Mesothelial cell of epicardium (in vitro differentiated cells): ENCODE measurements at regions not wholly inside any gene's neighbourhood (a gene's known extent, or its start where the extent isn't known, plus 50 kb on each side); places are given as distances from the start of the nearest gene placed in this dataset.
"Not testable (repeated sequence)": the region's sequence is repeated elsewhere in the genome, so short reads cannot be mapped to it uniquely, and the experiment has no call there.

Source experiments
- DNase-seq, 2 experiments: peaks; one replicate each; pipeline ENCODE4 v3.0.0; 2021; ENCODE audit warnings: low spot score in 2 of 2; ENCODE audit not compliant: unreplicated experiment in 2 of 2
- H3K27ac Mint-ChIP-seq: 2 replicates; pipeline ENCODE4 v1.8.0; 2021; ENCODE audit warnings: mixed read lengths
- H3K27me3 Mint-ChIP-seq: 2 replicates; pipeline ENCODE4 v1.8.0; 2021; ENCODE audit warnings: low read depth, mixed read lengths
- H3K36me3 Mint-ChIP-seq: 2 replicates; pipeline ENCODE4 v1.8.0; 2021; ENCODE audit warnings: mixed read lengths
- H3K4me1 Mint-ChIP-seq: 2 replicates; pipeline ENCODE4 v1.8.0; 2021; ENCODE audit warnings: mixed read lengths
- H3K4me3 Mint-ChIP-seq: 2 replicates; pipeline ENCODE4 v1.8.0; 2021; ENCODE audit warnings: mild to moderate bottlenecking, moderate library complexity, mixed read lengths
- H3K9me3 Mint-ChIP-seq: 2 replicates; pipeline ENCODE4 v1.8.0; 2021; ENCODE audit warnings: mixed read lengths
- TF ChIP-seq, protein P1 (sequence below): fragments of 200-600 bp; sonication (generic); IDR thresholded peaks from one replicate; pipeline ENCODE4 v1.5.0; 2021; ENCODE audit warnings: antibody characterized with exemption; ENCODE audit not compliant: unreplicated experiment

DNA sequence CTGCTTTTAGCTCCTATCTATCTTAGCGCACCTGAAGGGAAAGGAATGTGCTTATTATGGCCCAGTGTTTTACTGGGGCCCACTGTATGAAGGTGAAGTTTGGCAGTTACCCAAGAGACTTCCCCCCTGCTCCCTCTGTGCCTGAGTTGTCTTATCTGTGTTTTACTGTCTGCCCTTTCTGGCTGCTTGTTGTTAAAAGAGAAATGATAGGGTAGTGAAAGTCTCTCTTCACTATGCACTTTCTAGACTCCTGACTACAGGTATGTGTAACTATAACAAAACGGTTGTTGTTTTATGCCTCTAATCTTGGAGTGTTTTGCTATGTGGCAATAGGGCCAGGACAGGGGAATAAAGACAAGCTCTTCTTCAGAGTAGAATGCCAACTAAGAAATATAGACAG, 326.9 kb downstream of the KIF20B start:
- peaks cover 5% of the 10 kb centered on the region for H3K36me3 Mint-ChIP-seq
- H3K4me3 Mint-ChIP-seq: no peak overlapping the region

DNA sequence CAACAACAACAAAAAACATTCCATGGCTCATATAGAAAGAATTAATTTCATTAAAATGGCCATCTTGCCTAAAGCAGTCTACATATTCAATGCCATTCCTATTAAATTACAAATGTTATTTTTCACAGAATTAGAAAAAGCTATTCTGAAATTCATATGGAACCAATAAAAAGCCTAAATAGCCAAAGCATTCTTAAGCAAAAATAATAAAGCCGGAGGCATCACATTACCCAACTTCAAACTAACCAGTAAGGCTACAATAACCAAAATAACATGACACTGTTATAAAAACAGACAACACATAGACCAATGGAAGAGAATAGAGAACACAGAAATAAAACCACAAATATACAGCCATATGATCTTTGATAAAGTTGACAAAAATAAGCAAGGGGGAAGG, 330.4 kb downstream of the KIF20B start:
- H3K4me3 Mint-ChIP-seq: no peak overlapping the region
- no peak overlapping the region for H3K27ac Mint-ChIP-seq
- no peak for DNase-seq
- TF ChIP-seq, protein P1, sequence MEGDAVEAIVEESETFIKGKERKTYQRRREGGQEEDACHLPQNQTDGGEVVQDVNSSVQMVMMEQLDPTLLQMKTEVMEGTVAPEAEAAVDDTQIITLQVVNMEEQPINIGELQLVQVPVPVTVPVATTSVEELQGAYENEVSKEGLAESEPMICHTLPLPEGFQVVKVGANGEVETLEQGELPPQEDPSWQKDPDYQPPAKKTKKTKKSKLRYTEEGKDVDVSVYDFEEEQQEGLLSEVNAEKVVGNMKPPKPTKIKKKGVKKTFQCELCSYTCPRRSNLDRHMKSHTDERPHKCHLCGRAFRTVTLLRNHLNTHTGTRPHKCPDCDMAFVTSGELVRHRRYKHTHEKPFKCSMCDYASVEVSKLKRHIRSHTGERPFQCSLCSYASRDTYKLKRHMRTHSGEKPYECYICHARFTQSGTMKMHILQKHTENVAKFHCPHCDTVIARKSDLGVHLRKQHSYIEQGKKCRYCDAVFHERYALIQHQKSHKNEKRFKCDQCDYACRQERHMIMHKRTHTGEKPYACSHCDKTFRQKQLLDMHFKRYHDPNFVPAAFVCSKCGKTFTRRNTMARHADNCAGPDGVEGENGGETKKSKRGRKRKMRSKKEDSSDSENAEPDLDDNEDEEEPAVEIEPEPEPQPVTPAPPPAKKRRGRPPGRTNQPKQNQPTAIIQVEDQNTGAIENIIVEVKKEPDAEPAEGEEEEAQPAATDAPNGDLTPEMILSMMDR: no peak
- peaks cover 5% of the 10 kb centered on the region for H3K4me1 Mint-ChIP-seq
- H3K9me3 Mint-ChIP-seq: peaks cover 44% of the 10 kb centered on the region
- H3K36me3 Mint-ChIP-seq: peaks cover 5% of the 10 kb centered on the region
- H3K27me3 Mint-ChIP-seq: no peaks in the 10 kb centered on the region

More for the DNA sequence above, 326.9 kb downstream of the KIF20B start:
- no peak for DNase-seq
- Mint-ChIP-seq H3K9me3 (peaks cover 45% of the 10 kb centered on the region), H3K27ac (no peak overlapping the region), H3K4me1 (peaks cover 5% of the 10 kb centered on the region), H3K27me3 (no peaks in the 10 kb centered on the region)
- TF ChIP-seq, protein P1: no peak

DNA sequence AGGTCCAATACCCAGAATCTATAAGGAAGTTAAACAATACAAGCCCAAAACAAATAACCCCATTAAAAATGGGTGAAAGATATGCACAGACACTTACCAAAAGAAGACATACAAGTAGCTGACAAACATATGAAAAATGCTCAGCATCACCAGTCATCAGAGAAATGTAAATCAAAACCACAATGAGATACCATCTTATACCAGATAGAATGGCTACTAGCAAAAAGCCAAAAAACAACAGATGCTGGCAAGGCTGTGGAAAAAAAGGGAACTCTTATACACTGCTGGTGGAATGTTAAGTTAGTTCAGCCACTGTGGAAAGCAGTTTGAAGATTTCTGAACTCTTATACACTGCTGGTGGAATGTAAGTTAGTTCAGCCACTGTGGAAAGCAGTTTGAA, 331.1 kb downstream of the KIF20B start:
- DNase-seq: no peak
- Mint-ChIP-seq H3K4me3 (no peak overlapping the region), H3K36me3 (peaks cover 5% of the 10 kb centered on the region), H3K27me3 (no peaks in the 10 kb centered on the region), H3K4me1 (peaks cover 5% of the 10 kb centered on the region), H3K27ac (no peak overlapping the region), H3K9me3 (peaks cover 37% of the 10 kb centered on the region)
- TF ChIP-seq, protein P1: no peak

DNA sequence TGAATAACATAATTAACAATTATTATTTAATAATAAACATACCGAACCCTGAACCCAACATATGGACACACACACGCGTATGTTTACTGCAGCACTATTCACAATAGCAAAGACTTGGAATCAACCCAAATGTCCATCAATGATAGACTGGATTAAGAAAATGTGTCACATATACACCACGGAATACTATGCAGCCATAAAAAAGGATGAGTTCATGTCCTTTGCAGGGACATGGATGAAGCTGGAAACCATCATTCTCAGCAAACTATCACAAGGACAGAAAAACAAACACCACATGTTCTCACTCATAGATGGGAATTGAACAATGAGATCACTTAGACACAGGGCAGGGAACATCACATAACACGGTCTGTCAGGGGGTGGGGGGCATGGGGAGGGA, 333.5 kb downstream of the KIF20B start:
- H3K27ac Mint-ChIP-seq, H3K4me1 Mint-ChIP-seq, H3K36me3 Mint-ChIP-seq, DNase-seq, H3K4me3 Mint-ChIP-seq, H3K27me3 Mint-ChIP-seq: not testable (repeated sequence)
- peaks cover 20% of the 10 kb centered on the region for H3K9me3 Mint-ChIP-seq

DNA sequence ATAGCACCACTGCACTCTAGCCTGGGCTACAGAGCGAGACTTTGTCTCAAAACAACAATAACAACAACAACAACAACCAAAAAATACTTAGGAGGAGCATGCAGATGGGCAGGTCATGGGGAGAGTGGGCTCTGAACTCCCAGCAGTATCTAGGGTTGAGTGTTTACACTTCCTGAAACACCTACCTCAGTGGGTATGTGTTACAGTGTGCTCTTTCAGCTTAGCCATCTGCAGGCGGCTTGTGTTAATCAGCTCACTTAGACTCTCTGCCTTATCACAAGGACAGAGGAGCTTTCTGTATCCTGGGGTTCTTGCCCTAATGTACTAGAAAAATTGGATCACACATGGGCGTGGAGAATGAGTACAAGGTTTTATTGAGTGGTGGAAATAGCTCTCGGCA, 340.2 kb downstream of the KIF20B start:
- Mint-ChIP-seq H3K36me3 (no peaks in the 10 kb centered on the region), H3K4me1 (peaks cover 2% of the 10 kb centered on the region), H3K4me3 (no peak overlapping the region), H3K27me3 (peaks cover 2% of the 10 kb centered on the region), H3K9me3 (peaks cover 5% of the 10 kb centered on the region), H3K27ac (no peak overlapping the region)
- DNase-seq: no peak
- TF ChIP-seq, protein P1: no peak

DNA sequence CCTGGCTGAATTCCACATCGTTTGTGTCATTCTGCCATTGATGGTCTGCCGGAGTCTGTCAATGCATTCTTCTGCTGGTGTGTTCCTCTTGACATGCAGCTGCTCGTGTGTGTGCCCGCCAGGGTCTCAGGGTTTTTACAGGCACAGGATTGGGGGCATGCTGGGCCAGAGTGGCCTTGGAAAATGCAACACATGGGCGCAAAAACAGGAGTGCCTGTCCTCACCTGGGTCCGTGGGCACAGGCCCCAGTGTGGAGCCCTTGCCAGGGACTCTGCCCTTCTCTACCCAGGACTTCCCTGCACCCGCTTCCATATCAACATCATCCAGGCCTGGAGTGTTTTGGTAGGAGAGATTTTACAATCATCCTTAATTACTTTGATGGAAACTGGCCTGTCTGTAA, 340.7 kb downstream of the KIF20B start:
- Mint-ChIP-seq H3K9me3 (peaks cover 5% of the 10 kb centered on the region), H3K36me3 (no peaks in the 10 kb centered on the region), H3K27me3 (peaks cover 2% of the 10 kb centered on the region), H3K4me1 (peaks cover 2% of the 10 kb centered on the region), H3K4me3 (no peak overlapping the region), H3K27ac (no peak overlapping the region)
- TF ChIP-seq, protein P1: no peak
- no peak for DNase-seq
